GM12865 (cell line): ENCODE measurements at regions not wholly inside any gene's neighbourhood (a gene's known extent, or its start where the extent isn't known, plus 50 kb on each side); places are given as distances from the start of the nearest gene placed in this dataset.

Experiments used
- DNase-seq: peaks from one replicate; pipeline ENCODE4 v3.0.0; 2010; ENCODE audit warnings: low read depth
- H3K4me3 ChIP-seq: 2 replicates; pipeline ENCODE4 v1.5.1; 2011; ENCODE audit warnings: mild to moderate bottlenecking, low read depth, low read length, control low read depth
- CTCF ChIP-seq: IDR thresholded peaks from 2 replicates; pipeline ENCODE4 v1.5.1; 2011; ENCODE audit warnings: low read length, control low read depth, low read depth, inconsistent platforms; ENCODE audit not compliant: insufficient read depth; ENCODE audit errors: missing control alignments

- no peak for DNase-seq
- TF ChIP-seq CTCF, result no peak
- H3K4me3 ChIP-seq, result no peak overlapping the region
Measured at GRCh38 chr13:105814902-105815250, 720.6 kb downstream of the EFNB2 start.

GRCh38 chr13:105814219-105814901, 721.1 kb downstream of the EFNB2 start:
- TF ChIP-seq CTCF, result no peak
- no peak overlapping the region for H3K4me3 ChIP-seq
- no peak for DNase-seq

- DNase-seq, result no peak
- no peak for TF ChIP-seq CTCF
Measured at GRCh38 chr13:105806628-105806920, 728.9 kb downstream of the EFNB2 start.

GRCh38 chr13:105805892-105806627, 729.4 kb downstream of the EFNB2 start:
- H3K4me3 ChIP-seq, result no peak overlapping the region
- no peak for TF ChIP-seq CTCF

More at GRCh38 chr13:105806628-105806920, 728.9 kb downstream of the EFNB2 start:
- no peak overlapping the region for H3K4me3 ChIP-seq

GRCh38 chr13:105804561-105805190, 730.8 kb downstream of the EFNB2 start:
- no peak for DNase-seq
- TF ChIP-seq CTCF, result no peak

More at GRCh38 chr13:105805892-105806627, 729.4 kb downstream of the EFNB2 start:
- DNase-seq, result no peak

GRCh38 chr13:105799155-105799554, 736.3 kb downstream of the EFNB2 start:
- no peak overlapping the region for H3K4me3 ChIP-seq
- no peak for TF ChIP-seq CTCF
- no peak for DNase-seq

More at GRCh38 chr13:105804561-105805190, 730.8 kb downstream of the EFNB2 start:
- no peak overlapping the region for H3K4me3 ChIP-seq

- H3K4me3 ChIP-seq, result no peak overlapping the region
- TF ChIP-seq CTCF, result no peak
- no peak for DNase-seq
Measured at GRCh38 chr13:105798541-105798940, 736.9 kb downstream of the EFNB2 start.
